SK-N-SH (cell line): ENCODE measurements at regions not wholly inside any gene's neighbourhood (a gene's known extent, or its start where the extent isn't known, plus 50 kb on each side); places are given as distances from the start of the nearest gene placed in this dataset.

Experiments used
- CTCF ChIA-PET: fragments of 300-600, 350-600 bp; formaldehyde crosslinking; extraction: SDS; loops from one replicate; lab custom pipeline; 2021; lab: Yijun Ruan, JAX
- POLR2A ChIA-PET: fragments of 350-600 bp; sonication (Branson Sonifier 250); formaldehyde crosslinking; extraction: SDS; loops from one replicate; lab custom pipeline; 2020; ENCODE audit warnings: antibody characterized with exemption, inconsistent platforms; lab: Yijun Ruan, JAX
- DNase-seq: peaks from one replicate; pipeline ENCODE4 v3.0.0; 2012
- H2AFZ ChIP-seq: fragments of 200-600 bp; sonication (generic); 2 replicates; pipeline ENCODE4 v1.8.1; 2016; ENCODE audit warnings: antibody characterized with exemption, mild to moderate bottlenecking, low read depth
- H3F3A ChIP-seq: fragments of 200-600 bp; sonication (generic); replicated peaks from 2 replicates; pipeline ENCODE3; 2016; ENCODE audit warnings: antibody characterized with exemption, mild to moderate bottlenecking; ENCODE audit not compliant: insufficient read depth
- H3K27ac ChIP-seq, 2 experiments: fragments of 200-500 bp in 1 of 2; fragments of 200-600 bp in 1 of 2; sonication (Bioruptor generic) in 1 of 2; sonication (generic), shearing (Covaris generic) in 1 of 2; 2 replicates each; pipeline versions ENCODE4 v1.5.1 to v1.6.1; 2014 to 2016; ENCODE audit warnings: low read depth in 2 of 2, inconsistent platforms in 1 of 2, low read length in 1 of 2, mild to moderate bottlenecking in 1 of 2, mixed read lengths in 1 of 2
- H3K27me3 ChIP-seq: fragments of 200-600 bp; sonication (generic), shearing (Covaris generic); 2 replicates; pipeline ENCODE4 v1.6.1; 2016; ENCODE audit warnings: mixed run types; ENCODE audit not compliant: insufficient read depth
- H3K36me3 ChIP-seq, 2 experiments: fragments of 200-500 bp in 1 of 2; fragments of 200-600 bp in 1 of 2; sonication (Bioruptor generic) in 1 of 2; sonication (generic) in 1 of 2; replicated peaks in 1 of 2; 2 replicates each; pipeline versions ENCODE3 to v1.5.1; 2014 to 2016; ENCODE audit warnings: low read length in 1 of 2, mild to moderate bottlenecking in 1 of 2; ENCODE audit not compliant: insufficient read depth in 2 of 2, control insufficient read depth in 1 of 2
- H3K4me1 ChIP-seq, 2 experiments: fragments of 200-500 bp in 1 of 2; fragments of 200-600 bp in 1 of 2; sonication (Bioruptor generic) in 1 of 2; sonication (generic), shearing (Covaris generic) in 1 of 2; 2 replicates each; pipeline versions ENCODE4 v1.5.1 to v1.6.1; 2014 to 2016; ENCODE audit warnings: low read depth in 1 of 2, low read length in 1 of 2, mixed run types in 1 of 2; ENCODE audit not compliant: insufficient read depth in 2 of 2, control insufficient read depth in 1 of 2
- H3K4me2 ChIP-seq: fragments of 200-600 bp; sonication (generic), shearing (Covaris generic); 2 replicates; pipeline ENCODE4 v1.6.1; 2017; ENCODE audit warnings: mixed run types
- H3K4me3 ChIP-seq, 2 experiments: fragments of 200-500 bp in 1 of 2; fragments of 200-600 bp in 1 of 2; sonication (Bioruptor generic) in 1 of 2; sonication (generic), shearing (Covaris generic) in 1 of 2; 2 replicates each; pipeline versions ENCODE4 v1.5.1 to v1.8.1; 2014 to 2016; ENCODE audit warnings: low read depth in 2 of 2, inconsistent platforms in 1 of 2, low read length in 1 of 2, mild to moderate bottlenecking in 1 of 2, mixed read lengths in 1 of 2, moderate library complexity in 1 of 2
- H3K79me2 ChIP-seq: fragments of 200-600 bp; sonication (generic); 2 replicates; pipeline ENCODE4 v1.8.1; 2017; ENCODE audit warnings: mild to moderate bottlenecking; ENCODE audit not compliant: insufficient read depth
- H3K9ac ChIP-seq: fragments of 200-600 bp; sonication (generic); 2 replicates; pipeline ENCODE4 v1.6.1; 2017; ENCODE audit warnings: mixed run types
- H3K9me2 ChIP-seq: fragments of 200-600 bp; sonication (generic); 2 replicates; pipeline ENCODE4 v1.6.1; 2017; ENCODE audit warnings: mixed run types
- H3K9me3 ChIP-seq: fragments of 200-600 bp; sonication (generic); 2 replicates; pipeline ENCODE4 v1.6.1; 2017; ENCODE audit warnings: mixed run types, mild to moderate bottlenecking, moderate library complexity
- H4K20me1 ChIP-seq: fragments of 200-600 bp; sonication (generic); 2 replicates; pipeline ENCODE4 v1.6.1; 2017; ENCODE audit warnings: mild to moderate bottlenecking, mixed run types; ENCODE audit not compliant: insufficient read depth
- CHD2 ChIP-seq: fragments of 150-350 bp; IDR thresholded peaks from 2 replicates; pipeline ENCODE4 v1.6.1; 2018; ENCODE audit warnings: low read length; ENCODE audit not compliant: partially characterized antibody
- ELF1 ChIP-seq: IDR thresholded peaks from 2 replicates; pipeline ENCODE4 v1.4.0; 2012
- EP300 ChIP-seq, 2 experiments: IDR thresholded peaks; 2 replicates each; pipeline versions ENCODE4 v1.4.0 to v1.6.1; 2012; ENCODE audit warnings: borderline replicate concordance in 1 of 2, low read depth in 1 of 2, low read length in 1 of 2
- EZH2phosphoT487 ChIP-seq: fragments of 200-600 bp; sonication (generic); IDR thresholded peaks from 2 replicates; pipeline ENCODE4 v1.6.1; 2017; ENCODE audit warnings: low read depth, mixed run types, mild to moderate bottlenecking, antibody characterized with exemption, moderate library complexity, borderline replicate concordance
- FOXJ3 ChIP-seq: sonication (generic); formaldehyde crosslinking; IDR thresholded peaks from 2 replicates; pipeline ENCODE4 v1.5.1; 2020; ENCODE audit warnings: mild to moderate bottlenecking, missing genetic modification reagents
- GABPA ChIP-seq: IDR thresholded peaks from 2 replicates; pipeline ENCODE4 v1.4.0; 2012; ENCODE audit warnings: low read depth, mild to moderate bottlenecking
- MEF2A ChIP-seq: IDR thresholded peaks from 2 replicates; pipeline ENCODE4 v1.4.0; 2012; ENCODE audit warnings: low read depth, borderline replicate concordance
- MXI1 ChIP-seq: IDR thresholded peaks from 2 replicates; pipeline ENCODE4 v1.6.1; 2012; ENCODE audit warnings: mild to moderate bottlenecking, low read depth, low read length, improper control_type of control experiment
- RFX5 ChIP-seq: IDR thresholded peaks from 2 replicates; pipeline ENCODE4 v1.6.1; 2012; ENCODE audit warnings: mild to moderate bottlenecking, improper control_type of control experiment, low read length
- SIN3A ChIP-seq: IDR thresholded peaks from 2 replicates; pipeline ENCODE4 v1.6.1; 2012; ENCODE audit warnings: low read depth, mild to moderate bottlenecking, low read length, moderate library complexity, borderline replicate concordance
- TCF12 ChIP-seq: IDR thresholded peaks from 2 replicates; pipeline ENCODE4 v1.4.0; 2012
- WGBS: methylation state at CpG from one replicate; pipeline ENCODE4 v1.1.6; 2017; ENCODE audit warnings: low lambda C conversion rate; 5-methylcytosine and 5-hydroxymethylcytosine counted together
- TF ChIP-seq, protein P1 (sequence below): fragments of 150-350 bp; IDR thresholded peaks from 2 replicates; pipeline ENCODE4 v1.6.1; 2016; ENCODE audit warnings: mild to moderate bottlenecking, low read depth, low read length
- TF ChIP-seq, protein P2 (sequence below): IDR thresholded peaks from 2 replicates; pipeline ENCODE4; 2012
- TF ChIP-seq, protein P3 (sequence below): IDR thresholded peaks from 2 replicates; pipeline ENCODE4 v1.4.0; 2012; ENCODE audit warnings: low read depth
- TF ChIP-seq, protein P4 (sequence below): IDR thresholded peaks from 2 replicates; pipeline ENCODE4 v1.4.0; 2012; ENCODE audit warnings: low read depth, borderline replicate concordance
- TF ChIP-seq, protein P5 (sequence below): fragments of 200-600 bp; sonication (generic); IDR thresholded peaks from 2 replicates; pipeline ENCODE4 v1.6.1; 2017; ENCODE audit warnings: antibody characterized with exemption, mild to moderate bottlenecking, moderate library complexity

DNA sequence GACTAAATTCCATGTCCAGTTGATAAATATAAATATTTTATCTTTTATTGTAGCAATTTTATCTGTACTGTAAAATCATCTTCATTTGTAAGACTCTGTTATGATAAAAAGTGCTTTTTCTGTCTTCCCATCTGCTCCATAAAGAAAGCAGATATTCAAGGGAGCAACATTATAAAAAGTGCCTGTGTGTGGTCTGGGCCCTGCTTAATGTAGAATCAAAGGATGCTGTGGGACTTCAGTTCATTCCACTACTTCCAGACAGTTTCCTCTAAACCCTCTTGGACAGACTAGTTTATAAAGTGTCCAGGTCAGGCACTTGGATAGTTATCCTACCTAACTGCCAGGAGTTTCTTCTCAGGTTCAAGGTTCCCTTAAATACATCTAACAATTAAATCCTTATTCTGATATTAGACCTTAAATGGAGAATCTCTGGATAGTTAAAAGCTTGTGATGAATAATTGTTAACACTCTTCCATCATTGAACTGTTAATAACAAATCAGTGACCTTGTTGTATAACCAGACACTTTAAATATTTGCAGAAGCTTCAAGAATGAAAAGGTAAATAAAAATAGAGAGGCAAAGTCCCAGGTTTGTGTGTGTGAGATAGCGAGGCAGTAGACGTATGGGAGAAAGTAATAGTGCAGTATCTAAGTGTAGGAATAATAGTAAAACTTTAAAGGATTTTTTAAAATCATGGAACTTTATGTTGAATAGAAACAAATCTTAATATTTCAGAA lies 237.5 kb upstream of the CTSO start:
- H2AFZ ChIP-seq = no peak overlapping the region
- no peaks in the 10 kb centered on the region for H3K79me2 ChIP-seq
- H3K27ac ChIP-seq = no peak overlapping the region
- CTCF ChIA-PET = no interaction called here
- no peak overlapping the region for H3K4me2 ChIP-seq
- no peaks in the 10 kb centered on the region for H3K36me3 ChIP-seq
- H3K9ac ChIP-seq = no peak overlapping the region
- TF ChIP-seq, protein P1, sequence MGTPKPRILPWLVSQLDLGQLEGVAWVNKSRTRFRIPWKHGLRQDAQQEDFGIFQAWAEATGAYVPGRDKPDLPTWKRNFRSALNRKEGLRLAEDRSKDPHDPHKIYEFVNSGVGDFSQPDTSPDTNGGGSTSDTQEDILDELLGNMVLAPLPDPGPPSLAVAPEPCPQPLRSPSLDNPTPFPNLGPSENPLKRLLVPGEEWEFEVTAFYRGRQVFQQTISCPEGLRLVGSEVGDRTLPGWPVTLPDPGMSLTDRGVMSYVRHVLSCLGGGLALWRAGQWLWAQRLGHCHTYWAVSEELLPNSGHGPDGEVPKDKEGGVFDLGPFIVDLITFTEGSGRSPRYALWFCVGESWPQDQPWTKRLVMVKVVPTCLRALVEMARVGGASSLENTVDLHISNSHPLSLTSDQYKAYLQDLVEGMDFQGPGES = no peak
- TF ChIP-seq, protein P2, sequence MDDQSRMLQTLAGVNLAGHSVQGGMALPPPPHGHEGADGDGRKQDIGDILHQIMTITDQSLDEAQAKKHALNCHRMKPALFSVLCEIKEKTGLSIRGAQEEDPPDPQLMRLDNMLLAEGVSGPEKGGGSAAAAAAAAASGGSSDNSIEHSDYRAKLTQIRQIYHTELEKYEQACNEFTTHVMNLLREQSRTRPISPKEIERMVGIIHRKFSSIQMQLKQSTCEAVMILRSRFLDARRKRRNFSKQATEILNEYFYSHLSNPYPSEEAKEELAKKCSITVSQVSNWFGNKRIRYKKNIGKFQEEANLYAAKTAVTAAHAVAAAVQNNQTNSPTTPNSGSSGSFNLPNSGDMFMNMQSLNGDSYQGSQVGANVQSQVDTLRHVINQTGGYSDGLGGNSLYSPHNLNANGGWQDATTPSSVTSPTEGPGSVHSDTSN = no peak
- TF ChIP-seq ELF1 = no peak
- TF ChIP-seq SIN3A = no peak
- TF ChIP-seq FOXJ3 = no peak
- TF ChIP-seq, protein P3, sequence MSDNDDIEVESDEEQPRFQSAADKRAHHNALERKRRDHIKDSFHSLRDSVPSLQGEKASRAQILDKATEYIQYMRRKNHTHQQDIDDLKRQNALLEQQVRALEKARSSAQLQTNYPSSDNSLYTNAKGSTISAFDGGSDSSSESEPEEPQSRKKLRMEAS = no peak
- TF ChIP-seq MEF2A = no peak
- WGBS = 14% methylated on average over 2 of the region's 2 CpGs
- DNase-seq = no peak
- no peak overlapping the region for H3K4me3 ChIP-seq
- H3F3A ChIP-seq = no peaks in the 10 kb centered on the region
- H4K20me1 ChIP-seq = no peaks in the 10 kb centered on the region
- no peaks in the 10 kb centered on the region for H3K9me2 ChIP-seq
- H3K9me3 ChIP-seq = no peaks in the 10 kb centered on the region
- no peaks in the 10 kb centered on the region; a peak in 1 of 4 replicates for H3K4me1 ChIP-seq
- H3K27me3 ChIP-seq = peaks cover 14% of the 10 kb centered on the region; the same call in 1 of the 2 replicates
- POLR2A ChIA-PET = no interaction called here

DNA sequence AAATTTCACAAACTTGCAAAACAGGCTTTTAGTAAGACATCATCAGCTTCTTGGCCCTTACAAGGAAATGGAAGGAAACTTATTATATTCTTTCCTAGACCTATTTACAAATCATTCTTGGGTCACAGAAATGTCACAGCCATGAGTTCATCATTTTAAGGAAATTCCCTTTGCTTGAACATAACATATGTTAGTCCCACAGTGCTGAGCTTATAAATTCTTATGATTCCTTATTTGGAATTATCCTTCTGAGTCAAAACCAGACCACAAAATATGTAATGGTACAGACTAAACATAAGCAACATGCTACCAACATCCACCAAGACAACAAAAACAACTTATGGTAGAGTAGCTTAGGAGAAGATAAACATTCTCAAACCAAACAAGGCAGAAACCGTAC lies 236.9 kb upstream of the CTSO start:
- DNase-seq = no peak
- Histone ChIP-seq H3K4me2 (no peak overlapping the region), H2AFZ (no peak overlapping the region), H3K9me3 (no peaks in the 10 kb centered on the region), H4K20me1 (no peaks in the 10 kb centered on the region), H3K36me3 (no peaks in the 10 kb centered on the region), H3F3A (no peaks in the 10 kb centered on the region), H3K9me2 (no peaks in the 10 kb centered on the region), H3K9ac (no peak overlapping the region), H3K27ac (no peak overlapping the region), H3K27me3 (peaks cover 14% of the 10 kb centered on the region; the same call in 1 of the 2 replicates), H3K4me1 (no peaks in the 10 kb centered on the region; a peak in 1 of 4 replicates), H3K79me2 (no peaks in the 10 kb centered on the region), H3K4me3 (no peak overlapping the region)
- TF ChIP-seq FOXJ3 (no peak), MXI1 (no peak), SIN3A (no peak), EP300 (IDR thresholded peaks at IDR 0.05; ENCODE audit: borderline replicate concordance in 1 of 2, low read depth in 1 of 2, low read length in 1 of 2) (no peak), GABPA (no peak), TCF12 (no peak), EZH2phosphoT487 (no peak), RFX5 (no peak), CHD2 (no peak)
- TF ChIP-seq, protein P2 = no peak
- TF ChIP-seq, protein P4, sequence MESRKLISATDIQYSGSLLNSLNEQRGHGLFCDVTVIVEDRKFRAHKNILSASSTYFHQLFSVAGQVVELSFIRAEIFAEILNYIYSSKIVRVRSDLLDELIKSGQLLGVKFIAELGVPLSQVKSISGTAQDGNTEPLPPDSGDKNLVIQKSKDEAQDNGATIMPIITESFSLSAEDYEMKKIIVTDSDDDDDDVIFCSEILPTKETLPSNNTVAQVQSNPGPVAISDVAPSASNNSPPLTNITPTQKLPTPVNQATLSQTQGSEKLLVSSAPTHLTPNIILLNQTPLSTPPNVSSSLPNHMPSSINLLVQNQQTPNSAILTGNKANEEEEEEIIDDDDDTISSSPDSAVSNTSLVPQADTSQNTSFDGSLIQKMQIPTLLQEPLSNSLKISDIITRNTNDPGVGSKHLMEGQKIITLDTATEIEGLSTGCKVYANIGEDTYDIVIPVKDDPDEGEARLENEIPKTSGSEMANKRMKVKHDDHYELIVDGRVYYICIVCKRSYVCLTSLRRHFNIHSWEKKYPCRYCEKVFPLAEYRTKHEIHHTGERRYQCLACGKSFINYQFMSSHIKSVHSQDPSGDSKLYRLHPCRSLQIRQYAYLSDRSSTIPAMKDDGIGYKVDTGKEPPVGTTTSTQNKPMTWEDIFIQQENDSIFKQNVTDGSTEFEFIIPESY = no peak
- TF ChIP-seq, protein P5, sequence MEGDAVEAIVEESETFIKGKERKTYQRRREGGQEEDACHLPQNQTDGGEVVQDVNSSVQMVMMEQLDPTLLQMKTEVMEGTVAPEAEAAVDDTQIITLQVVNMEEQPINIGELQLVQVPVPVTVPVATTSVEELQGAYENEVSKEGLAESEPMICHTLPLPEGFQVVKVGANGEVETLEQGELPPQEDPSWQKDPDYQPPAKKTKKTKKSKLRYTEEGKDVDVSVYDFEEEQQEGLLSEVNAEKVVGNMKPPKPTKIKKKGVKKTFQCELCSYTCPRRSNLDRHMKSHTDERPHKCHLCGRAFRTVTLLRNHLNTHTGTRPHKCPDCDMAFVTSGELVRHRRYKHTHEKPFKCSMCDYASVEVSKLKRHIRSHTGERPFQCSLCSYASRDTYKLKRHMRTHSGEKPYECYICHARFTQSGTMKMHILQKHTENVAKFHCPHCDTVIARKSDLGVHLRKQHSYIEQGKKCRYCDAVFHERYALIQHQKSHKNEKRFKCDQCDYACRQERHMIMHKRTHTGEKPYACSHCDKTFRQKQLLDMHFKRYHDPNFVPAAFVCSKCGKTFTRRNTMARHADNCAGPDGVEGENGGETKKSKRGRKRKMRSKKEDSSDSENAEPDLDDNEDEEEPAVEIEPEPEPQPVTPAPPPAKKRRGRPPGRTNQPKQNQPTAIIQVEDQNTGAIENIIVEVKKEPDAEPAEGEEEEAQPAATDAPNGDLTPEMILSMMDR = no peak
- ChIA-PET CTCF (no interaction called here), POLR2A (no interaction called here)
- WGBS = 21% methylated on average over 1 of the region's 1 CpG
